ENCODE measurements at regions not wholly inside any gene's neighbourhood (a gene's known extent, or its start where the extent isn't known, plus 50 kb on each side); places are given as distances from the start of the nearest gene placed in this dataset.

- no peak overlapping the region for H3K27ac ChIP-seq
- H3K4me3 ChIP-seq, result no peak overlapping the region
- TF ChIP-seq CTCF (IDR thresholded peaks at IDR 0.05), result no peak
- no peak for DNase-seq
- WGBS, 3 donors, result 68 to 83% (median 75%) methylated on average over 9 of the region's 9 CpGs
- H3K36me3 ChIP-seq (ENCODE audit: insufficient read depth in 1 of 2, low read depth in 1 of 2), result no peaks in the 10 kb centered on the region
- H3K27me3 ChIP-seq (ENCODE audit: insufficient read depth in 3 of 3, low read length in 2 of 3), result no peaks in the 10 kb centered on the region
- H3K4me1 ChIP-seq, result no peaks in the 10 kb centered on the region
- no peak for ATAC-seq
- intact Hi-C loops (cut with DNase I), result no loop called here
- no peaks in the 10 kb centered on the region for H3K9me3 ChIP-seq
Measured at GRCh38 chr6:66489269-66489987, 782.4 kb upstream of the EYS start.

- intact Hi-C loops (cut with DNase I), result no loop called here
- H3K27ac ChIP-seq, result no peak overlapping the region
- 75 to 90% (median 77%) methylated on average over 8 of the region's 8 CpGs for WGBS, 3 donors
- H3K4me1 ChIP-seq, result no peaks in the 10 kb centered on the region
- TF ChIP-seq CTCF (IDR thresholded peaks at IDR 0.05), result no peak
- peak in 1 of 2 donors; percentile 21 for DNase-seq
- H3K36me3 ChIP-seq (ENCODE audit: insufficient read depth in 1 of 2, low read depth in 1 of 2), result no peaks in the 10 kb centered on the region
- no peak overlapping the region for H3K4me3 ChIP-seq
- peaks cover 3% of the 10 kb centered on the region for H3K9me3 ChIP-seq
- no peaks in the 10 kb centered on the region for H3K27me3 ChIP-seq (ENCODE audit: insufficient read depth in 3 of 3, low read length in 2 of 3)
- no peak for ATAC-seq
Measured at GRCh38 chr6:66481216-66481615, 774.2 kb upstream of the EYS start.

- no peak overlapping the region for H3K27ac ChIP-seq
- ATAC-seq (no peak), DNase-seq (no peak)
- TF ChIP-seq CTCF (IDR thresholded peaks at IDR 0.05), result no peak
- peaks cover 3% of the 10 kb centered on the region for H3K9me3 ChIP-seq
- WGBS, 3 donors, result 71 to 77% (median 73%) methylated on average over 6 of the region's 6 CpGs
- intact Hi-C loops (cut with DNase I), result no loop called here
- no peaks in the 10 kb centered on the region for H3K27me3 ChIP-seq (ENCODE audit: insufficient read depth in 3 of 3, low read length in 2 of 3)
- H3K36me3 ChIP-seq (ENCODE audit: insufficient read depth in 1 of 2, low read depth in 1 of 2), result no peaks in the 10 kb centered on the region
- no peak overlapping the region for H3K4me3 ChIP-seq
- H3K4me1 ChIP-seq, result no peaks in the 10 kb centered on the region
Measured at GRCh38 chr6:66478705-66479104, 771.7 kb upstream of the EYS start.

- WGBS, 3 donors, result 83 to 86% (median 83%) methylated on average over 5 of the region's 5 CpGs
- Histone ChIP-seq H3K4me1 (no peaks in the 10 kb centered on the region), H3K4me3 (no peak overlapping the region), H3K36me3 (ENCODE audit: insufficient read depth in 1 of 2, low read depth in 1 of 2) (no peaks in the 10 kb centered on the region), H3K27ac (no peak overlapping the region), H3K27me3 (ENCODE audit: insufficient read depth in 3 of 3, low read length in 2 of 3) (no peaks in the 10 kb centered on the region), H3K9me3 (no peaks in the 10 kb centered on the region)
- intact Hi-C loops (cut with DNase I), result no loop called here
- TF ChIP-seq CTCF (IDR thresholded peaks at IDR 0.05), result no peak
- no peak for DNase-seq
- no peak for ATAC-seq
Measured at GRCh38 chr6:66435321-66435720, 728.3 kb upstream of the EYS start.

- DNase-seq (no peak), ATAC-seq (no peak)
- WGBS, 3 donors, result 25 to 31% (median 31%) methylated on average over 2 of the region's 2 CpGs
- Histone ChIP-seq H3K36me3 (ENCODE audit: insufficient read depth in 1 of 2, low read depth in 1 of 2) (no peaks in the 10 kb centered on the region), H3K27ac (no peak overlapping the region), H3K9me3 (no peaks in the 10 kb centered on the region), H3K4me1 (no peaks in the 10 kb centered on the region), H3K4me3 (no peak overlapping the region), H3K27me3 (ENCODE audit: insufficient read depth in 3 of 3, low read length in 2 of 3) (no peaks in the 10 kb centered on the region)
- no peak for TF ChIP-seq CTCF (IDR thresholded peaks at IDR 0.05)
- intact Hi-C loops (cut with DNase I), result no loop called here
Measured at GRCh38 chr6:66429210-66429609, 722.2 kb upstream of the EYS start.
